Globus pallidus (tissue), 1 donor: ENCODE measurements at regions not wholly inside any gene's neighbourhood (a gene's known extent, or its start where the extent isn't known, plus 50 kb on each side); places are given as distances from the start of the nearest gene placed in this dataset.
"Not testable (repeated sequence)": the region's sequence is repeated elsewhere in the genome, so short reads cannot be mapped to it uniquely, and the experiment has no call there.

ENCODE experiments used
- DNase-seq: peaks from one replicate; pipeline ENCODE4 v3.0.0-alpha.2; 2015; ENCODE audit warnings: low spot score

- no peak for DNase-seq
These were observed 310.2 kb downstream of the ZNF536 start for GRCh38 chr19:30682146-30682998.

GRCh38 chr19:30681162-30682100, 309.2 kb downstream of the ZNF536 start:
- DNase-seq = no peak

- DNase-seq = not testable (repeated sequence)
These were observed 308.2 kb downstream of the ZNF536 start for GRCh38 chr19:30680399-30680798.

GRCh38 chr19:30679789-30680188, 307.6 kb downstream of the ZNF536 start:
- DNase-seq = no peak

- DNase-seq = no peak
These were observed 307.0 kb downstream of the ZNF536 start for GRCh38 chr19:30679153-30679702.

GRCh38 chr19:30678168-30678567, 306.0 kb downstream of the ZNF536 start:
- no peak for DNase-seq

GRCh38 chr19:30677702-30678101, 305.5 kb downstream of the ZNF536 start:
- DNase-seq = no peak

- no peak for DNase-seq
These were observed 305.0 kb downstream of the ZNF536 start for GRCh38 chr19:30676990-30677679.

- DNase-seq = no peak
These were observed 302.9 kb downstream of the ZNF536 start for GRCh38 chr19:30675086-30675485.

GRCh38 chr19:30674656-30675055, 302.5 kb downstream of the ZNF536 start:
- no peak for DNase-seq

GRCh38 chr19:30673336-30673735, 301.2 kb downstream of the ZNF536 start:
- DNase-seq = no peak

- DNase-seq = no peak
These were observed 300.7 kb downstream of the ZNF536 start for GRCh38 chr19:30672926-30673325.

GRCh38 chr19:30671622-30672051, 299.5 kb downstream of the ZNF536 start:
- DNase-seq = no peak

- no peak for DNase-seq
These were observed 299.1 kb downstream of the ZNF536 start for GRCh38 chr19:30671367-30671619.

GRCh38 chr19:30670562-30671366, 298.6 kb downstream of the ZNF536 start:
- no peak for DNase-seq

- DNase-seq = no peak
These were observed 297.8 kb downstream of the ZNF536 start for GRCh38 chr19:30670011-30670329.

GRCh38 chr19:30669329-30670010, 297.3 kb downstream of the ZNF536 start:
- no peak for DNase-seq

GRCh38 chr19:30668521-30669155, 296.5 kb downstream of the ZNF536 start:
- no peak for DNase-seq

GRCh38 chr19:30667746-30668145, 295.6 kb downstream of the ZNF536 start:
- no peak for DNase-seq

GRCh38 chr19:30667227-30667626, 295.0 kb downstream of the ZNF536 start:
- DNase-seq = no peak
